WERI-Rb-1 (cell line): ENCODE measurements at regions not wholly inside any gene's neighbourhood (a gene's known extent, or its start where the extent isn't known, plus 50 kb on each side); places are given as distances from the start of the nearest gene placed in this dataset.

Experiments used
- DNase-seq: peaks from one replicate; pipeline ENCODE4 v3.0.0-alpha.2; 2020
- H3K27ac ChIP-seq: fragments of 250-450 bp; sonication (Bioruptor Pico); 2 replicates; pipeline ENCODE4 v1.5.1; 2020; ENCODE audit warnings: mild to moderate bottlenecking, moderate library complexity
- H3K27me3 ChIP-seq: fragments of 250-450 bp; sonication (Bioruptor Pico); 2 replicates; pipeline ENCODE4 v1.5.1; 2021; ENCODE audit warnings: mild to moderate bottlenecking, low read depth, moderate library complexity; ENCODE audit not compliant: insufficient read depth, severe bottlenecking
- H3K36me3 ChIP-seq: fragments of 250-450 bp; sonication (Bioruptor Pico); 2 replicates; pipeline ENCODE4 v1.5.1; 2020; ENCODE audit warnings: mild to moderate bottlenecking, moderate library complexity
- H3K4me3 ChIP-seq: 2 replicates; pipeline ENCODE4 v1.5.1; 2011; ENCODE audit warnings: low read depth, mild to moderate bottlenecking, control low read depth, low read length
- H3K9me3 ChIP-seq: fragments of 250-450 bp; sonication (Bioruptor Pico); 2 replicates; pipeline ENCODE4 v1.5.1; 2021; ENCODE audit warnings: mild to moderate bottlenecking, moderate library complexity; ENCODE audit not compliant: severe bottlenecking
- TF ChIP-seq, protein P1 (sequence below): IDR thresholded peaks from 2 replicates; pipeline ENCODE4 v1.5.1; 2011; ENCODE audit warnings: low read depth, mild to moderate bottlenecking, control low read depth, inconsistent platforms, low read length

GRCh38 chr1:38375035-38375434, 328.4 kb upstream of the POU3F1 start:
- H3K36me3 ChIP-seq = no peaks in the 10 kb centered on the region
- H3K9me3 ChIP-seq = peaks cover 8% of the 10 kb centered on the region
- no peak for DNase-seq
- TF ChIP-seq, protein P1, sequence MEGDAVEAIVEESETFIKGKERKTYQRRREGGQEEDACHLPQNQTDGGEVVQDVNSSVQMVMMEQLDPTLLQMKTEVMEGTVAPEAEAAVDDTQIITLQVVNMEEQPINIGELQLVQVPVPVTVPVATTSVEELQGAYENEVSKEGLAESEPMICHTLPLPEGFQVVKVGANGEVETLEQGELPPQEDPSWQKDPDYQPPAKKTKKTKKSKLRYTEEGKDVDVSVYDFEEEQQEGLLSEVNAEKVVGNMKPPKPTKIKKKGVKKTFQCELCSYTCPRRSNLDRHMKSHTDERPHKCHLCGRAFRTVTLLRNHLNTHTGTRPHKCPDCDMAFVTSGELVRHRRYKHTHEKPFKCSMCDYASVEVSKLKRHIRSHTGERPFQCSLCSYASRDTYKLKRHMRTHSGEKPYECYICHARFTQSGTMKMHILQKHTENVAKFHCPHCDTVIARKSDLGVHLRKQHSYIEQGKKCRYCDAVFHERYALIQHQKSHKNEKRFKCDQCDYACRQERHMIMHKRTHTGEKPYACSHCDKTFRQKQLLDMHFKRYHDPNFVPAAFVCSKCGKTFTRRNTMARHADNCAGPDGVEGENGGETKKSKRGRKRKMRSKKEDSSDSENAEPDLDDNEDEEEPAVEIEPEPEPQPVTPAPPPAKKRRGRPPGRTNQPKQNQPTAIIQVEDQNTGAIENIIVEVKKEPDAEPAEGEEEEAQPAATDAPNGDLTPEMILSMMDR = no peak
- no peak overlapping the region for H3K27ac ChIP-seq
- H3K27me3 ChIP-seq = no peaks in the 10 kb centered on the region
- H3K4me3 ChIP-seq = no peak overlapping the region

DNA sequence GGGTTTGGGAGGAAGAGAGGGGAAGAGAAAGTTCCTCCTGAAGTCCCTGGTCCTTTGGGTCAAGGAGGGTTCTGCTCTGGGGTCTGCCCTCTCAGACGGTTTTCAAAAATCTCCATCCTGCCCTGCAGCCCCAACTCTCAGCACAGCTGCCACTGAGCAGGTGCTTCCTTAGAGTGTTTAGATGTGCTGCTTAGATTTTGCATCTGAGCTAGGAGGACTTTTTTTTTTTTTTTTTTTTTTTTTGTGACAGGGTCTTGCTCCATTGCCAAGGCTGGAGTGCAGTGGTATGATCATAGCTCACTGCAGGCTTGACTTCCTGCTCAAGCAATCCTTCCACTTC, 324.9 kb upstream of the POU3F1 start:
- Histone ChIP-seq H3K27ac (no peak overlapping the region), H3K27me3 (no peaks in the 10 kb centered on the region), H3K4me3 (no peak overlapping the region), H3K36me3 (no peaks in the 10 kb centered on the region), H3K9me3 (peaks cover 8% of the 10 kb centered on the region)
- TF ChIP-seq, protein P1 = no peak
- DNase-seq = no peak

GRCh38 chr1:38370716-38371504, 324.3 kb upstream of the POU3F1 start:
- no peaks in the 10 kb centered on the region for H3K27me3 ChIP-seq
- H3K36me3 ChIP-seq = no peaks in the 10 kb centered on the region
- DNase-seq = peak; percentile 12
- H3K9me3 ChIP-seq = peaks cover 8% of the 10 kb centered on the region
- TF ChIP-seq, protein P1 = no peak
- H3K4me3 ChIP-seq = no peak overlapping the region
- no peak overlapping the region for H3K27ac ChIP-seq

DNA sequence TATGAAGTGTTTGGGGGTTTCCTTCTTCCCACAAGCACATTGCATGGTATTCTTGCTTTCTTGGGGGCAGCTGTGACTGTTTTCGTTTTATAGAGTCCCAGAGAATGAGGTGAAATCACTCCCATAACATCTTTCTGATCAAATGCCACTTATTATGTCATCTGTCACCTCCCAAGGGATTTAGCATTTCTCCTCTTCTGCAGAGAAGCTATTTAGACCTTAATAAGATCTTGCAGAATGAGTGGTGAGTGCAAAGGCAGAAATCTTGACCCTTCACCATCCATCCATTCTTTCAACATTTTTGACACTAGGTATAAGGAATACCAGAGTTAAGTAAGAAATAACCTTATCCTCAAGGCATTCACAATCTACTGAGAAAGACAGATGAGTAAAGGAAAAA, 318.6 kb upstream of the POU3F1 start:
- TF ChIP-seq, protein P1 = no peak
- Histone ChIP-seq H3K27me3 (no peaks in the 10 kb centered on the region), H3K9me3 (no peaks in the 10 kb centered on the region), H3K4me3 (no peak overlapping the region), H3K27ac (no peak overlapping the region), H3K36me3 (no peaks in the 10 kb centered on the region)
- no peak for DNase-seq

DNA sequence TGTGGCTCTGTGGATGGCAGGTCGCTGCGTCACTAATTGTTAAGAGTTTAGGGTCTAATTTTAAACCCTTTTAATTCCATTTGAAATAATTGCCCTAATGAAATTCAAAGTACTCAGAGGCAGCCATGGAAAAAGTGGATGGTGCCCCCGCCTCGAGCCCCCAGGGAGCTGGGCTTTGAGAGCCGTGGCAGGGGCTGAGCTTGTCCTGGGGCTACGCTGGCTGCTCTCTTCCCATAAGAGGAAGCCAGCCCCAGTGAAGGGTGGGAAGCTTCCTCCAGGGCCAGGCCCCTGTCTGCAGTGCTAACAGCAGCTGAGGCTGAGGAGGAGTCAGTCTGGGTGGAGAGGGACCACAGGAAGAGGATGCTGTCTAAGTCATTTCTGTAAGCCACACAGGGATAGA, 315.0 kb upstream of the POU3F1 start:
- no peak for DNase-seq
- no peaks in the 10 kb centered on the region for H3K9me3 ChIP-seq
- no peak overlapping the region for H3K27ac ChIP-seq
- no peaks in the 10 kb centered on the region for H3K36me3 ChIP-seq
- no peaks in the 10 kb centered on the region for H3K27me3 ChIP-seq
- no peak overlapping the region for H3K4me3 ChIP-seq
- TF ChIP-seq, protein P1 = no peak

GRCh38 chr1:38360807-38361206, 314.2 kb upstream of the POU3F1 start:
- peak; percentile 14 for DNase-seq
- Histone ChIP-seq H3K9me3 (no peaks in the 10 kb centered on the region), H3K27ac (no peak overlapping the region), H3K36me3 (no peaks in the 10 kb centered on the region), H3K4me3 (no peak overlapping the region), H3K27me3 (no peaks in the 10 kb centered on the region)
- TF ChIP-seq, protein P1 = peak; percentile 45
